Ovary (tissue), 3 donors: ENCODE measurements at regions not wholly inside any gene's neighbourhood (a gene's known extent, or its start where the extent isn't known, plus 50 kb on each side); places are given as distances from the start of the nearest gene placed in this dataset.

ENCODE experiments used
- EP300 ChIP-seq: sonication (generic); formaldehyde crosslinking; IDR thresholded peaks from one replicate; pipeline ENCODE4 v1.6.1; 2017; ENCODE audit warnings: antibody characterized with exemption
- POLR2A ChIP-seq: fragments of 450-650 bp; IDR thresholded peaks from one replicate; pipeline ENCODE4 v1.6.1; 2017; ENCODE audit warnings: antibody characterized with exemption, mild to moderate bottlenecking, moderate library complexity
- TF ChIP-seq, protein P1 (sequence below), 3 donors: fragments of 450-650 bp in 2 of 3; fragments of 200-600 bp in 1 of 3; IDR thresholded peaks; one replicate each; pipeline versions ENCODE4 v1.5.1 to v1.8.0; 2016 to 2022; ENCODE audit warnings: antibody characterized with exemption in 3 of 3, mild to moderate bottlenecking in 1 of 3
- donor health status: DM: no; HTN: no; CAD: no.

- no peak for TF ChIP-seq POLR2A
- TF ChIP-seq, protein P1, sequence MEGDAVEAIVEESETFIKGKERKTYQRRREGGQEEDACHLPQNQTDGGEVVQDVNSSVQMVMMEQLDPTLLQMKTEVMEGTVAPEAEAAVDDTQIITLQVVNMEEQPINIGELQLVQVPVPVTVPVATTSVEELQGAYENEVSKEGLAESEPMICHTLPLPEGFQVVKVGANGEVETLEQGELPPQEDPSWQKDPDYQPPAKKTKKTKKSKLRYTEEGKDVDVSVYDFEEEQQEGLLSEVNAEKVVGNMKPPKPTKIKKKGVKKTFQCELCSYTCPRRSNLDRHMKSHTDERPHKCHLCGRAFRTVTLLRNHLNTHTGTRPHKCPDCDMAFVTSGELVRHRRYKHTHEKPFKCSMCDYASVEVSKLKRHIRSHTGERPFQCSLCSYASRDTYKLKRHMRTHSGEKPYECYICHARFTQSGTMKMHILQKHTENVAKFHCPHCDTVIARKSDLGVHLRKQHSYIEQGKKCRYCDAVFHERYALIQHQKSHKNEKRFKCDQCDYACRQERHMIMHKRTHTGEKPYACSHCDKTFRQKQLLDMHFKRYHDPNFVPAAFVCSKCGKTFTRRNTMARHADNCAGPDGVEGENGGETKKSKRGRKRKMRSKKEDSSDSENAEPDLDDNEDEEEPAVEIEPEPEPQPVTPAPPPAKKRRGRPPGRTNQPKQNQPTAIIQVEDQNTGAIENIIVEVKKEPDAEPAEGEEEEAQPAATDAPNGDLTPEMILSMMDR (IDR thresholded peaks at IDR 0.05): no peak
- no peak for TF ChIP-seq EP300
Observed at GRCh38 chr10:123485341-123485960, 180.7 kb upstream of the GPR26 start.
